H9 (cell line): ENCODE measurements at regions not wholly inside any gene's neighbourhood (a gene's known extent, or its start where the extent isn't known, plus 50 kb on each side); places are given as distances from the start of the nearest gene placed in this dataset.

Experiments
- DNase-seq: peaks from one replicate; pipeline ENCODE4 v3.0.0-alpha.2; 2017
- H2AFZ ChIP-seq: one replicate; pipeline ENCODE4 v1.6.1; 2013; ENCODE audit warnings: mild to moderate bottlenecking, low read length, control low read depth, moderate library complexity
- H2AK5ac ChIP-seq: 2 replicates; pipeline ENCODE4 v1.6.1; 2013; ENCODE audit warnings: low read length, control low read depth, mixed read lengths; ENCODE audit not compliant: insufficient read length
- H2BK120ac ChIP-seq: one replicate; pipeline ENCODE4 v1.6.1; 2013; ENCODE audit warnings: low read depth, mild to moderate bottlenecking, low read length, control low read depth, inconsistent platforms; ENCODE audit not compliant: poor library complexity, severe bottlenecking
- H2BK12ac ChIP-seq: 2 replicates; pipeline ENCODE4 v1.6.1; 2013; ENCODE audit warnings: low read length, control low read depth, mixed read lengths, low read depth; ENCODE audit not compliant: insufficient read length
- H2BK15ac ChIP-seq: 2 replicates; pipeline ENCODE4 v1.6.1; 2013; ENCODE audit warnings: low read depth, low read length, control low read depth
- H2BK20ac ChIP-seq: one replicate; pipeline ENCODE4 v1.6.1; 2013; ENCODE audit warnings: low read depth, mild to moderate bottlenecking, low read length, control low read depth, inconsistent platforms; ENCODE audit not compliant: poor library complexity, severe bottlenecking
- H2BK5ac ChIP-seq: 2 replicates; pipeline ENCODE4 v1.6.1; 2013; ENCODE audit warnings: low read length, control low read depth, mixed read lengths; ENCODE audit not compliant: insufficient read length
- H3K14ac ChIP-seq: 2 replicates; pipeline ENCODE4 v1.6.1; 2013; ENCODE audit warnings: low read length, control low read depth; ENCODE audit not compliant: insufficient read depth
- H3K18ac ChIP-seq: 2 replicates; pipeline ENCODE4 v1.6.1; 2013; ENCODE audit warnings: low read depth, mild to moderate bottlenecking, mixed read lengths, low read length, control low read depth; ENCODE audit not compliant: insufficient read length
- H3K23ac ChIP-seq: 2 replicates; pipeline ENCODE4 v1.6.1; 2013; ENCODE audit warnings: low read length, control low read depth, mixed read lengths, low read depth; ENCODE audit not compliant: insufficient read length
- H3K23me2 ChIP-seq: 2 replicates; pipeline ENCODE4 v1.6.1; 2013; ENCODE audit warnings: low read depth, mild to moderate bottlenecking, mixed read lengths, low read length, control low read depth; ENCODE audit not compliant: insufficient read length, poor library complexity, severe bottlenecking
- H3K27ac ChIP-seq: 2 replicates; pipeline ENCODE4 v1.5.1; 2013; ENCODE audit warnings: low read length, control low read depth, mixed read lengths, low read depth; ENCODE audit not compliant: insufficient read length
- H3K27me3 ChIP-seq: 2 replicates; pipeline ENCODE4 v1.6.1; 2013; ENCODE audit warnings: low read length, control low read depth, inconsistent platforms; ENCODE audit not compliant: insufficient read depth
- H3K4ac ChIP-seq: 2 replicates; pipeline ENCODE4 v1.6.1; 2013; ENCODE audit warnings: low read depth, mild to moderate bottlenecking, control low read depth, inconsistent platforms, low read length, moderate library complexity
- H3K4me1 ChIP-seq: 2 replicates; pipeline ENCODE4 v1.6.1; 2013; ENCODE audit warnings: low read length, control low read depth, inconsistent platforms; ENCODE audit not compliant: insufficient read depth
- H3K4me2 ChIP-seq: 2 replicates; pipeline ENCODE4 v1.6.1; 2013; ENCODE audit warnings: low read length, control low read depth, mixed read lengths; ENCODE audit not compliant: insufficient read length, insufficient read depth
- H3K56ac ChIP-seq: 2 replicates; pipeline ENCODE4 v1.6.1; 2013; ENCODE audit warnings: low read depth, mild to moderate bottlenecking, mixed read lengths, low read length, control low read depth; ENCODE audit not compliant: insufficient read length
- H3K79me1 ChIP-seq: 2 replicates; pipeline ENCODE4 v1.6.1; 2013; ENCODE audit warnings: low read depth, mild to moderate bottlenecking, moderate library complexity, low read length, control low read depth, inconsistent platforms; ENCODE audit not compliant: insufficient read depth, poor library complexity, severe bottlenecking
- H3K79me2 ChIP-seq: 2 replicates; pipeline ENCODE4 v1.6.1; 2013; ENCODE audit warnings: low read length, control low read depth, inconsistent platforms; ENCODE audit not compliant: insufficient read depth
- H3K9ac ChIP-seq: 2 replicates; pipeline ENCODE4 v1.6.1; 2013; ENCODE audit warnings: low read length, control low read depth, mixed read lengths; ENCODE audit not compliant: insufficient read length; ENCODE audit errors: extremely low read depth
- H3K9me3 ChIP-seq: one replicate; pipeline ENCODE4 v1.6.1; 2013; ENCODE audit warnings: low read depth, low read length, inconsistent platforms; ENCODE audit not compliant: control insufficient read depth
- H3T11ph ChIP-seq: one replicate; pipeline ENCODE4 v1.6.1; 2013; ENCODE audit warnings: mild to moderate bottlenecking, low read length, control low read depth, inconsistent platforms
- H4K20me1 ChIP-seq: one replicate; pipeline ENCODE4 v1.6.1; 2013; ENCODE audit not compliant: control insufficient read depth, insufficient read length, insufficient read depth
- H4K5ac ChIP-seq: 2 replicates; pipeline ENCODE4 v1.6.1; 2013; ENCODE audit warnings: low read depth, mild to moderate bottlenecking, mixed read lengths, low read length, control low read depth; ENCODE audit not compliant: insufficient read length
- H4K8ac ChIP-seq: replicated peaks from 2 replicates; pipeline ENCODE4 v1.6.1; 2013; ENCODE audit warnings: low read length, control low read depth, mixed read lengths, low read depth; ENCODE audit not compliant: insufficient read length
- H4K91ac ChIP-seq: 2 replicates; pipeline ENCODE4 v1.6.1; 2013; ENCODE audit warnings: low read depth, mild to moderate bottlenecking, moderate library complexity, mixed read lengths, low read length, control low read depth; ENCODE audit not compliant: insufficient read length
- H3K27ac Mint-ChIP-seq, 3 experiments: 2 replicates in 2 of 3; 3 replicates in 1 of 3; pipeline ENCODE4 v1.8.0; 2020 to 2021; ENCODE audit warnings: mixed read lengths in 3 of 3, mild to moderate bottlenecking in 1 of 3, moderate library complexity in 1 of 3
- H3K27me3 Mint-ChIP-seq: 2 replicates; pipeline ENCODE4 v1.8.0; 2021; ENCODE audit warnings: low read depth, mild to moderate bottlenecking, moderate library complexity, mixed read lengths
- H3K36me3 Mint-ChIP-seq, 3 experiments: 2 replicates in 2 of 3; 3 replicates in 1 of 3; pipeline ENCODE4 v1.8.0; 2020 to 2021; ENCODE audit warnings: low read depth in 3 of 3, mixed read lengths in 3 of 3; ENCODE audit not compliant: insufficient read depth in 1 of 3
- H3K4me1 Mint-ChIP-seq, 2 experiments: 2 replicates each; pipeline ENCODE4 v1.8.0; 2020; ENCODE audit warnings: mixed read lengths in 2 of 2
- H3K4me3 Mint-ChIP-seq, 2 experiments: 2 replicates in 1 of 2; 3 replicates in 1 of 2; pipeline ENCODE4 v1.8.0; 2020 to 2021; ENCODE audit warnings: mild to moderate bottlenecking in 2 of 2, mixed read lengths in 2 of 2, moderate library complexity in 1 of 2
- H3K9me3 Mint-ChIP-seq, 2 experiments: 2 replicates in 1 of 2; 3 replicates in 1 of 2; pipeline ENCODE4 v1.8.0; 2020; ENCODE audit warnings: mild to moderate bottlenecking in 2 of 2, mixed read lengths in 2 of 2, moderate library complexity in 1 of 2
- CTCF ChIP-seq: fragments of 200-600 bp; sonication (generic); conservative IDR thresholded peaks from 3 replicates; pipeline ENCODE4 v1.8.0; 2021; ENCODE audit warnings: antibody characterized with exemption, mild to moderate bottlenecking
- WGBS: extraction: QIAGEN DNeasy Blood & Tissue Kit; methylation state at CpG from one replicate; pipeline ENCODE4 v1.1.7; 2013; ENCODE audit warnings: missing lambda C conversion rate, low lambda C conversion rate, mixed read lengths; ENCODE audit not compliant: insufficient read length; ENCODE audit errors: extremely low coverage; 5-methylcytosine and 5-hydroxymethylcytosine counted together

GRCh38 chr14:98614741-98615140, 657.3 kb downstream of the BCL11B start:
- H3K9me3 ChIP-seq = no peaks in the 10 kb centered on the region
- no peak overlapping the region for H2AK5ac ChIP-seq
- no peak overlapping the region for H3K4ac ChIP-seq
- no peak overlapping the region for H3K27ac ChIP-seq
- Mint-ChIP-seq H3K4me1 (peaks cover 0 to 13% of the 10 kb centered on the region in 2 experiments; a peak in 2 of 4 replicates), H3K27me3 (peaks cover 1% of the 10 kb centered on the region), H3K9me3 (peaks cover 18 to 20% of the 10 kb centered on the region in 2 experiments), H3K4me3 (no peak overlapping the region), H3K27ac (no peak overlapping the region), H3K36me3 (peaks cover 0 to 4% (median 2%) of the 10 kb centered on the region in 3 experiments; a peak in 3 of 7 replicates)
- WGBS = no CpG with 5 or more reads among the region's 3 CpGs
- H4K91ac ChIP-seq = no peak overlapping the region
- no peak overlapping the region for H3K14ac ChIP-seq
- no peak overlapping the region for H2BK12ac ChIP-seq
- no peak overlapping the region for H3K4me2 ChIP-seq
- no peak overlapping the region for H2AFZ ChIP-seq
- no peaks in the 10 kb centered on the region for H3K79me2 ChIP-seq
- H3T11ph ChIP-seq = no peak overlapping the region
- no peak overlapping the region for H2BK120ac ChIP-seq
- no peak for TF ChIP-seq CTCF
- no peak overlapping the region for H4K8ac ChIP-seq
- no peak overlapping the region for H3K18ac ChIP-seq
- no peak overlapping the region for H2BK5ac ChIP-seq
- no peak for DNase-seq
- no peak overlapping the region for H4K5ac ChIP-seq
- no peak overlapping the region for H3K56ac ChIP-seq
- no peaks in the 10 kb centered on the region for H3K27me3 ChIP-seq
- H3K79me1 ChIP-seq = no peaks in the 10 kb centered on the region
- no peak overlapping the region for H3K9ac ChIP-seq
- H3K23ac ChIP-seq = no peak overlapping the region
- no peaks in the 10 kb centered on the region for H3K4me1 ChIP-seq
- no peaks in the 10 kb centered on the region for H3K23me2 ChIP-seq
- no peak overlapping the region for H2BK20ac ChIP-seq
- no peak overlapping the region for H2BK15ac ChIP-seq
- no peaks in the 10 kb centered on the region for H4K20me1 ChIP-seq
